H1 (cell line): ENCODE measurements at regions not wholly inside any gene's neighbourhood (a gene's known extent, or its start where the extent isn't known, plus 50 kb on each side); places are given as distances from the start of the nearest gene placed in this dataset.

ENCODE experiments used
- CTCF ChIA-PET: fragments of 300-600 bp; sonication (Branson Sonifier 250); formaldehyde crosslinking; loops from one replicate; lab custom pipeline; 2021; ENCODE audit not compliant: partially characterized antibody; lab: Charles Lee
- POLR2A ChIA-PET: fragments of 300-600 bp; sonication (Branson Sonifier 250); formaldehyde crosslinking; loops from one replicate; lab custom pipeline; 2021; ENCODE audit warnings: inconsistent platforms; ENCODE audit not compliant: partially characterized antibody; lab: Charles Lee
- DNase-seq, 2 experiments: peaks; one replicate each; pipeline versions ENCODE4 v3.0.0 to v3.0.0-alpha.2; 2010 to 2022; ENCODE audit warnings: low spot score in 2 of 2, low read depth in 1 of 2, mixed read lengths in 1 of 2
- FAIRE-seq: peaks from 2 replicates; lab custom pipeline; 2011; peaks lifted over from hg19 to GRCh38; lab: Jason Lieb, UNC
- H2AFZ ChIP-seq: 2 replicates; pipeline ENCODE4 v1.8.1; 2012; ENCODE audit warnings: low read length, inconsistent platforms
- H2AK5ac ChIP-seq: 2 replicates; pipeline ENCODE4 v1.6.1; 2013; ENCODE audit warnings: low read depth, low read length
- H2BK120ac ChIP-seq: replicated peaks from 2 replicates; pipeline ENCODE3; 2013; ENCODE audit warnings: low read depth, low read length, inconsistent platforms
- H2BK12ac ChIP-seq: 2 replicates; pipeline ENCODE4 v1.6.1; 2013; ENCODE audit warnings: low read depth, low read length
- H2BK15ac ChIP-seq: 2 replicates; pipeline ENCODE4 v1.6.1; 2013; ENCODE audit warnings: low read length
- H2BK20ac ChIP-seq: 2 replicates; pipeline ENCODE4 v1.6.1; 2013; ENCODE audit warnings: low read length
- H2BK5ac ChIP-seq: 2 replicates; pipeline ENCODE4 v1.6.1; 2013; ENCODE audit warnings: low read depth, low read length
- H3K14ac ChIP-seq: 2 replicates; pipeline ENCODE4 v1.6.1; 2013; ENCODE audit warnings: inconsistent platforms; ENCODE audit not compliant: insufficient read length
- H3K18ac ChIP-seq: 2 replicates; pipeline ENCODE4 v1.6.1; 2013; ENCODE audit warnings: low read length; ENCODE audit errors: extremely low read depth
- H3K23ac ChIP-seq: 2 replicates; pipeline ENCODE4 v1.6.1; 2013; ENCODE audit warnings: inconsistent platforms; ENCODE audit not compliant: insufficient read length
- H3K23me2 ChIP-seq: 2 replicates; pipeline ENCODE4 v1.6.1; 2013; ENCODE audit warnings: low read depth, low read length
- H3K27ac ChIP-seq: 2 replicates; pipeline ENCODE4 v1.6.1; 2011; ENCODE audit warnings: low read depth, low read length, inconsistent platforms
- H3K27me3 ChIP-seq, 4 experiments: replicated peaks in 1 of 4; 1 replicate in 1 of 4; 2 replicates in 3 of 4; pipeline versions ENCODE4 v1.6.1 to v1.8.1; 2011 to 2013; ENCODE audit warnings: low read length in 3 of 4, mild to moderate bottlenecking in 3 of 4, inconsistent platforms in 2 of 4, mixed read lengths in 2 of 4, moderate library complexity in 1 of 4; ENCODE audit not compliant: control insufficient read depth in 3 of 4, insufficient read depth in 3 of 4; ENCODE audit errors: extremely low read depth in 1 of 4
- H3K36me3 ChIP-seq, 4 experiments: 2 replicates each; pipeline versions ENCODE4 v1.6.1 to v1.8.1; 2011 to 2013; ENCODE audit warnings: mild to moderate bottlenecking in 4 of 4, low read length in 3 of 4, moderate library complexity in 2 of 4, control low read depth in 1 of 4, inconsistent platforms in 1 of 4; ENCODE audit not compliant: insufficient read depth in 4 of 4, control insufficient read depth in 2 of 4
- H3K4ac ChIP-seq: replicated peaks from 2 replicates; pipeline ENCODE3; 2013; ENCODE audit warnings: low read length, low read depth, mixed read lengths, inconsistent platforms; ENCODE audit not compliant: insufficient read length
- H3K4me1 ChIP-seq, 4 experiments: replicated peaks in 1 of 4; 1 replicate in 1 of 4; 2 replicates in 3 of 4; pipeline versions ENCODE4 v1.6.1 to v1.8.1; 2011 to 2013; ENCODE audit warnings: low read length in 3 of 4, inconsistent platforms in 2 of 4, mixed read lengths in 1 of 4; ENCODE audit not compliant: insufficient read depth in 4 of 4, control insufficient read depth in 3 of 4
- H3K4me2 ChIP-seq, 2 experiments: 2 replicates each; pipeline versions ENCODE4 v1.6.1 to v1.8.1; 2011 to 2013; ENCODE audit warnings: low read depth in 2 of 2, low read length in 2 of 2, control low read depth in 1 of 2, inconsistent platforms in 1 of 2, mild to moderate bottlenecking in 1 of 2; ENCODE audit not compliant: insufficient read depth in 1 of 2
- H3K4me3 ChIP-seq, 4 experiments: fragments of 200-600, 300-600 bp in 1 of 4; sonication (generic), shearing (Covaris generic), sonication (Bioruptor Twin) in 1 of 4; 2 replicates each; pipeline versions ENCODE4 v1.5.1 to v1.8.1; 2011 to 2016; ENCODE audit warnings: low read length in 4 of 4, low read depth in 3 of 4, control low read depth in 2 of 4, inconsistent platforms in 2 of 4, mild to moderate bottlenecking in 2 of 4, mixed read lengths in 1 of 4, moderate library complexity in 1 of 4; ENCODE audit not compliant: insufficient read depth in 2 of 4; ENCODE audit errors: extremely low read depth in 1 of 4
- H3K56ac ChIP-seq: replicated peaks from 2 replicates; pipeline ENCODE3; 2013; ENCODE audit warnings: low read depth, mild to moderate bottlenecking, mixed read lengths, low read length, inconsistent platforms; ENCODE audit not compliant: insufficient read length
- H3K79me1 ChIP-seq: 2 replicates; pipeline ENCODE4 v1.6.1; 2013; ENCODE audit warnings: low read depth, low read length, control low read depth
- H3K79me2 ChIP-seq, 2 experiments: 2 replicates each; pipeline versions ENCODE4 v1.6.1 to v1.8.1; 2012 to 2013; ENCODE audit warnings: low read length in 2 of 2, mild to moderate bottlenecking in 2 of 2, inconsistent platforms in 1 of 2; ENCODE audit not compliant: insufficient read depth in 2 of 2, control insufficient read depth in 1 of 2
- H3K9ac ChIP-seq, 4 experiments: replicated peaks in 1 of 4; 1 replicate in 1 of 4; 2 replicates in 3 of 4; pipeline versions ENCODE4 v1.6.1 to v1.8.1; 2011 to 2013; ENCODE audit warnings: low read depth in 3 of 4, low read length in 3 of 4, control low read depth in 2 of 4, mild to moderate bottlenecking in 2 of 4, moderate library complexity in 2 of 4, inconsistent platforms in 1 of 4; ENCODE audit errors: extremely low read depth in 1 of 4
- H3K9me3 ChIP-seq, 2 experiments: 2 replicates each; pipeline versions ENCODE4 v1.6.1 to v1.8.1; 2012 to 2013; ENCODE audit warnings: mild to moderate bottlenecking in 2 of 2, moderate library complexity in 2 of 2, control low read depth in 1 of 2, inconsistent platforms in 1 of 2, low read depth in 1 of 2, low read length in 1 of 2, mixed read lengths in 1 of 2; ENCODE audit not compliant: insufficient read depth in 2 of 2
- H4K20me1 ChIP-seq, 2 experiments: replicated peaks in 1 of 2; 2 replicates each; pipeline versions ENCODE3 to v1.8.1; 2011 to 2013; ENCODE audit warnings: inconsistent platforms in 2 of 2, low read length in 2 of 2, mild to moderate bottlenecking in 1 of 2; ENCODE audit not compliant: insufficient read depth in 2 of 2, control insufficient read depth in 1 of 2
- H4K5ac ChIP-seq: 2 replicates; pipeline ENCODE4 v1.6.1; 2013; ENCODE audit warnings: low read length, low read depth, mixed read lengths, inconsistent platforms; ENCODE audit not compliant: insufficient read length
- H4K8ac ChIP-seq: 2 replicates; pipeline ENCODE4 v1.8.0; 2013; ENCODE audit warnings: mild to moderate bottlenecking, moderate library complexity, low read length, inconsistent platforms; ENCODE audit not compliant: insufficient read depth; ENCODE audit errors: extremely low read depth
- H4K91ac ChIP-seq: replicated peaks from 2 replicates; pipeline ENCODE3; 2013; ENCODE audit warnings: low read length, mixed read lengths, inconsistent platforms; ENCODE audit not compliant: insufficient read length
- BACH1 ChIP-seq: IDR thresholded peaks from 2 replicates; pipeline ENCODE4 v1.6.1; 2012; ENCODE audit warnings: low read length, improper control_type of control experiment
- CREB1 ChIP-seq: IDR thresholded peaks from 2 replicates; pipeline ENCODE4 v1.6.1; 2012; ENCODE audit warnings: inconsistent platforms
- E2F6 ChIP-seq: IDR thresholded peaks from 2 replicates; pipeline ENCODE4 v1.6.1; 2012; ENCODE audit warnings: inconsistent platforms
- EGR1 ChIP-seq: IDR thresholded peaks from 2 replicates; pipeline ENCODE4 v1.6.1; 2011; ENCODE audit warnings: low read depth, low read length, borderline replicate concordance
- FOSL1 ChIP-seq: IDR thresholded peaks from 2 replicates; pipeline ENCODE4 v1.6.1; 2011; ENCODE audit warnings: mild to moderate bottlenecking, low read depth, low read length, moderate library complexity; ENCODE audit not compliant: insufficient read depth
- GTF2F1 ChIP-seq: IDR thresholded peaks from 2 replicates; pipeline ENCODE4 v1.6.1; 2012; ENCODE audit warnings: low read depth, low read length, improper control_type of control experiment, borderline replicate concordance
- MAFK ChIP-seq: IDR thresholded peaks from 2 replicates; pipeline ENCODE4 v1.6.1; 2012; ENCODE audit warnings: low read depth, mild to moderate bottlenecking, improper control_type of control experiment, low read length
- POLR2A ChIP-seq, 2 experiments: IDR thresholded peaks; 1 replicate in 1 of 2; 2 replicates in 1 of 2; pipeline ENCODE4 v1.6.1; 2011; ENCODE audit warnings: low read depth in 2 of 2, low read length in 2 of 2, mild to moderate bottlenecking in 2 of 2; ENCODE audit errors: control extremely low read depth in 1 of 2
- TBP ChIP-seq: IDR thresholded peaks from 2 replicates; pipeline ENCODE4 v1.6.1; 2011; ENCODE audit warnings: low read depth, low read length, improper control_type of control experiment
- WGBS, 2 experiments: shearing (Covaris generic) in 1 of 2; methylation state at CpG; one replicate each; pipeline versions ENCODE4 v1.1.6 to v1.1.7; 2013 to 2015; ENCODE audit warnings: low lambda C conversion rate in 2 of 2, mixed read lengths in 2 of 2, inconsistent platforms in 1 of 2, low coverage in 1 of 2, missing lambda C conversion rate in 1 of 2; ENCODE audit not compliant: insufficient replicate concordance in 2 of 2, insufficient coverage in 1 of 2, insufficient read length in 1 of 2; ENCODE audit errors: extremely low coverage in 1 of 2, missing lambda C conversion rate in 1 of 2; 5-methylcytosine and 5-hydroxymethylcytosine counted together
- TF ChIP-seq, protein P1 (sequence below): IDR thresholded peaks from 2 replicates; pipeline ENCODE4 v1.6.1; 2011; ENCODE audit warnings: low read length, improper control_type of control experiment

DNA sequence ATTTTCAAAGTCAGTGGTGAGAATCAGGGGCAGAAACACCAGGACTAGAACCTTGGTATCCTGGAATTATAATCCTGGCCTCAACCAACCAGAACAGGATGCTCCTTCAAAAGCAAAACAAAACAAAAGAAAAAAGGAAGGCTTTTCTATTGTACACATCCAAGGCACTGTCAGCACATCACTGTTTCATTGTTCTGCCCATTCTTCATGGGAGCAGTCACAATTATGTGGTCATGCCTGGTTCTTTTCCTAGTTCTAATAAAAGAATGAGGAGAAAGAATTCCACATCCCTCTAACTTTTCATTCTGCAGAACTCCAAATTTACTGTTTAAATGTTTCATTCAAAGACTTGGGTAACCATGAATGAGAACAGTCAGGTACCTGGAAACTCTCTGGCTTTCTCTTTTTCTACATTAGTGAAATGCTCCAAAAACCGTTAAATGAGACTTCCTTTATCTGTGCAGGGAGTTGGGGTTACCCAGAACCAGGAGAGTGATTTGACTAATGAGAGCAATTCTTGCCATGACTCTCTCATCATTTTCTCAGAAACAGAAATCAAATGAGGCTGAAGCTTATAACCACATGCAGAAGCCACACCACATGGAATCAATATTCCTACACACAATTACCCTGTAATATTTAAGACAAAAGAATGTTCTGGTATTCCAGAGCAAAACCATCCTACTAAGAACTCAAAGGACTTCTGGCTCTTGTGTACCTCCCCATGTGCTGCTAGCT is 110.9 kb upstream of the CCDC150 start:
- Histone ChIP-seq H4K5ac (no peak overlapping the region), H3K9ac (no peak overlapping the region), H2AK5ac (no peak overlapping the region), H3K9me3 (no peaks in the 10 kb centered on the region), H2BK120ac (no peak overlapping the region), H4K20me1 (no peaks in the 10 kb centered on the region), H3K56ac (no peak overlapping the region), H3K23ac (no peak overlapping the region), H3K4me1 (no peaks in the 10 kb centered on the region), H2BK12ac (no peak overlapping the region), H3K79me2 (no peaks in the 10 kb centered on the region), H3K4ac (no peak overlapping the region), H4K91ac (no peak overlapping the region), H3K14ac (no peak overlapping the region), H2BK20ac (no peak overlapping the region), H4K8ac (no peak overlapping the region), H3K36me3 (no peaks in the 10 kb centered on the region), H3K27me3 (no peaks in the 10 kb centered on the region), H2BK15ac (peak overlapping the region; percentile 72; the same call in 1 of the 2 replicates), H3K79me1 (no peaks in the 10 kb centered on the region), H3K27ac (no peak overlapping the region), H2AFZ (no peak overlapping the region), H3K4me3 (no peak overlapping the region), H2BK5ac (no peak overlapping the region), H3K23me2 (no peaks in the 10 kb centered on the region), H3K18ac (no peak overlapping the region), H3K4me2 (no peak overlapping the region)
- POLR2A ChIA-PET, result no interaction called here
- CTCF ChIA-PET, result interaction anchor here (1.0 kb wide), 1 partner anchor 60 kb away, joined by 3 read pairs; no protein-coding TSS in a partner anchor
- FAIRE-seq (no peak), DNase-seq (no peak)
- 85% methylated on average over 1 of the region's 1 CpG; no CpG with 5 or more reads in 1 of the 2 experiments for WGBS, 2 experiments
- TF ChIP-seq MAFK (no peak), E2F6 (no peak), POLR2A (IDR thresholded peaks at IDR 0.05; ENCODE audit: control extremely low read depth in 1 of 2, low read depth in 2 of 2, low read length in 2 of 2) (no peak), EGR1 (no peak), FOSL1 (no peak), TBP (no peak), GTF2F1 (no peak), BACH1 (no peak), CREB1 (no peak)
- TF ChIP-seq, protein P1, sequence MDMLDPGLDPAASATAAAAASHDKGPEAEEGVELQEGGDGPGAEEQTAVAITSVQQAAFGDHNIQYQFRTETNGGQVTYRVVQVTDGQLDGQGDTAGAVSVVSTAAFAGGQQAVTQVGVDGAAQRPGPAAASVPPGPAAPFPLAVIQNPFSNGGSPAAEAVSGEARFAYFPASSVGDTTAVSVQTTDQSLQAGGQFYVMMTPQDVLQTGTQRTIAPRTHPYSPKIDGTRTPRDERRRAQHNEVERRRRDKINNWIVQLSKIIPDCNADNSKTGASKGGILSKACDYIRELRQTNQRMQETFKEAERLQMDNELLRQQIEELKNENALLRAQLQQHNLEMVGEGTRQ, result no peak
